Mammary epithelial cell (primary cell): ENCODE measurements at regions not wholly inside any gene's neighbourhood (a gene's known extent, or its start where the extent isn't known, plus 50 kb on each side); places are given as distances from the start of the nearest gene placed in this dataset.

Source experiments
- EZH2 ChIP-seq: IDR thresholded peaks from 2 replicates; pipeline ENCODE4 v1.6.1; 2012; ENCODE audit warnings: low read length, inconsistent platforms, borderline replicate concordance
- TF ChIP-seq, protein P1 (sequence below), 2 donors: IDR thresholded peaks in 1 of 2; conservative IDR thresholded peaks in 1 of 2; 2 replicates each; pipeline ENCODE4 v1.5.1; 2011 to 2012; ENCODE audit warnings: inconsistent platforms in 2 of 2, low read length in 2 of 2, mild to moderate bottlenecking in 2 of 2, control low read depth in 1 of 2, low read depth in 1 of 2; ENCODE audit not compliant: insufficient read depth in 1 of 2; ENCODE audit errors: extremely low read depth in 1 of 2

DNA sequence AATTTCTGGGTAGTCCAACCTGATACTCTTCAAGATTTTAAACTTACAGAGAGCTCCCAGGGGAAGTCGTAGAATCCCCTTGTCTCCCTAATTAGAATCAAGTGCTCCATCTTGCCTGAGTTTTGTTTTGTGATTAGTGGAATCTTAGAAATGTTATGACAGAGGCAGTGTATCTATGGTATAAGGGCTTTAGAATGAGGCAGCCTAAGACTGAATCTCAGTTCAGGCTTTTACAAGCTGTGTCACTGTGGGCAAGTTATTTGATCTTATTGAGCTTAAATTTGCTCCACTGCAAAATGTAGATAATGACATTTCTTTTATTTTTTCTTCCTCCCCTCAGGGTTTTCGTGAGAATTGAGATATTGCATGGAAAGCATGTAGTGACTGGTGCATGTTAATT, 215.5 kb downstream of the POSTN start:
- TF ChIP-seq, protein P1, sequence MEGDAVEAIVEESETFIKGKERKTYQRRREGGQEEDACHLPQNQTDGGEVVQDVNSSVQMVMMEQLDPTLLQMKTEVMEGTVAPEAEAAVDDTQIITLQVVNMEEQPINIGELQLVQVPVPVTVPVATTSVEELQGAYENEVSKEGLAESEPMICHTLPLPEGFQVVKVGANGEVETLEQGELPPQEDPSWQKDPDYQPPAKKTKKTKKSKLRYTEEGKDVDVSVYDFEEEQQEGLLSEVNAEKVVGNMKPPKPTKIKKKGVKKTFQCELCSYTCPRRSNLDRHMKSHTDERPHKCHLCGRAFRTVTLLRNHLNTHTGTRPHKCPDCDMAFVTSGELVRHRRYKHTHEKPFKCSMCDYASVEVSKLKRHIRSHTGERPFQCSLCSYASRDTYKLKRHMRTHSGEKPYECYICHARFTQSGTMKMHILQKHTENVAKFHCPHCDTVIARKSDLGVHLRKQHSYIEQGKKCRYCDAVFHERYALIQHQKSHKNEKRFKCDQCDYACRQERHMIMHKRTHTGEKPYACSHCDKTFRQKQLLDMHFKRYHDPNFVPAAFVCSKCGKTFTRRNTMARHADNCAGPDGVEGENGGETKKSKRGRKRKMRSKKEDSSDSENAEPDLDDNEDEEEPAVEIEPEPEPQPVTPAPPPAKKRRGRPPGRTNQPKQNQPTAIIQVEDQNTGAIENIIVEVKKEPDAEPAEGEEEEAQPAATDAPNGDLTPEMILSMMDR (conservative IDR thresholded peaks at IDR 0.05 in 1 of 2, IDR thresholded peaks at IDR 0.05 in 1 of 2; ENCODE audit: extremely low read depth in 1 of 2, insufficient read depth in 1 of 2, low read depth in 1 of 2, low read length in 2 of 2) = no peak
- TF ChIP-seq EZH2 = no peak
